HFF-Myc (cell line): ENCODE measurements at regions not wholly inside any gene's neighbourhood (a gene's known extent, or its start where the extent isn't known, plus 50 kb on each side); places are given as distances from the start of the nearest gene placed in this dataset.

Experiments used
- DNase-seq: peaks from one replicate; pipeline ENCODE4 v3.0.0-alpha.2; 2011; ENCODE audit warnings: low read depth; ENCODE audit errors: extremely low read depth
- H3K4me3 ChIP-seq: replicated peaks from 2 replicates; pipeline ENCODE4 v1.5.1; 2011; ENCODE audit warnings: low read depth, mild to moderate bottlenecking, control low read depth, low read length
- TF ChIP-seq, protein P1 (sequence below): IDR thresholded peaks from 2 replicates; pipeline ENCODE4 v1.5.1; 2012; ENCODE audit warnings: mild to moderate bottlenecking, low read depth, low read length, control low read depth; ENCODE audit errors: missing control alignments

DNA sequence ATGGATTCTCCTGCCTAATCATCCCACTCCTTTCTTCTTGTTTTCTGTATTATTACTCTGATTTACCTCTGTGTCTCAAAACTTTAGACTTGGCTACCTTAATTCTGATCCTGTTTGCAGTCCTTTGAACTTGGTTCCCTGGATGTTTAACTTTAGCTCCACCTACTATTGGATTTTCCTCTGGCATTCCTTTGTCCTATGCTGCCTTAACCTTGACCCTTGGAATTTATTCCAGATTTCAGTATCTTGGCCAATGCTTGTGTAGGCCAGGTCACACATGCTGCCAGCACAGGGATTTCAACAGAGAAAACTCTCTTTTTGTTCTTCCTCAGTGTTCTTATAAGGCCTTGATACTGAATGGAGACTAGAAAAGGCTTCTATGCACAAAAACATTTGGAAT lies 65.0 kb upstream of the DNAJC19 start:
- H3K4me3 ChIP-seq = no peak overlapping the region
- TF ChIP-seq, protein P1, sequence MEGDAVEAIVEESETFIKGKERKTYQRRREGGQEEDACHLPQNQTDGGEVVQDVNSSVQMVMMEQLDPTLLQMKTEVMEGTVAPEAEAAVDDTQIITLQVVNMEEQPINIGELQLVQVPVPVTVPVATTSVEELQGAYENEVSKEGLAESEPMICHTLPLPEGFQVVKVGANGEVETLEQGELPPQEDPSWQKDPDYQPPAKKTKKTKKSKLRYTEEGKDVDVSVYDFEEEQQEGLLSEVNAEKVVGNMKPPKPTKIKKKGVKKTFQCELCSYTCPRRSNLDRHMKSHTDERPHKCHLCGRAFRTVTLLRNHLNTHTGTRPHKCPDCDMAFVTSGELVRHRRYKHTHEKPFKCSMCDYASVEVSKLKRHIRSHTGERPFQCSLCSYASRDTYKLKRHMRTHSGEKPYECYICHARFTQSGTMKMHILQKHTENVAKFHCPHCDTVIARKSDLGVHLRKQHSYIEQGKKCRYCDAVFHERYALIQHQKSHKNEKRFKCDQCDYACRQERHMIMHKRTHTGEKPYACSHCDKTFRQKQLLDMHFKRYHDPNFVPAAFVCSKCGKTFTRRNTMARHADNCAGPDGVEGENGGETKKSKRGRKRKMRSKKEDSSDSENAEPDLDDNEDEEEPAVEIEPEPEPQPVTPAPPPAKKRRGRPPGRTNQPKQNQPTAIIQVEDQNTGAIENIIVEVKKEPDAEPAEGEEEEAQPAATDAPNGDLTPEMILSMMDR = no peak
- no peak for DNase-seq

DNA sequence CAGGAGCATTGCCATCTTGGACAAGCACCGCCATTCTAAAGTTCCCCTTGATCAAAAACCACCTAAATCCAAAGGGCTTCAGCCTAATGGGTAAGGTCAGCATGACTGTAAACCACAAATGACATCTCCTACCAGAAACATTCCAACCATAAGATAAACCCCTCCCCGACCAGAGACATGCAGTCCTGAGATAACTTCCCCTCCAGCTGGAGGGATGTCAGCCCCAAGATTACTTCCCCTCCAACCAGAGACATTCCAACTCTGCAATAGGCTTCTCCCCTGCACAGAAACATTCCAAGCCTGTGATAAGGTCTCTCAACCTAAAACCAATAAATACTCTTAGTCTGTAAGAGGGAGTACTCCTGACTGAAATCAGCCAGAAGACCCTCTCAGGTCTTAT lies 62.7 kb upstream of the DNAJC19 start:
- no peak for DNase-seq
- no peak overlapping the region for H3K4me3 ChIP-seq
- TF ChIP-seq, protein P1 = no peak

DNA sequence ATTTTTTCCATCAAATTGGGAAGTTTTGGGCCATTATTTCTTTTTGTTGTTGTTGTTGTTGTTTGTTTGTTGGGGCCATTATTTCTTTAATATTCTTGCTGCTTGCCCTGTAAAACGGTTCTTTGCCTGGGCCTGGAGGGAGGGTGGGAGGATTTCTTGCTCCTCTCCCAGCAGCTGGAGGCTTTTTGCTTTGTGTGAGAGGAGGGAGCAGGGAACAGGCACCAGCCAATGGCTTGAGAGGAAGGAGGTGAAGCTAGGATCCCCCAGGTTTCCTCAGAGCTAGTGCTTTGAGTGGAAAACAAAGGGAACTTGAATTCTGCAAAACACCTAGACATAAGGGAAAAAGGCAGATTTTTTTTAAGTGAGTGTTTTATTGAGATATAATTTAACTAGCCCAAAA lies 61.2 kb upstream of the DNAJC19 start:
- H3K4me3 ChIP-seq = no peak overlapping the region
- DNase-seq = no peak
- TF ChIP-seq, protein P1 = no peak

DNA sequence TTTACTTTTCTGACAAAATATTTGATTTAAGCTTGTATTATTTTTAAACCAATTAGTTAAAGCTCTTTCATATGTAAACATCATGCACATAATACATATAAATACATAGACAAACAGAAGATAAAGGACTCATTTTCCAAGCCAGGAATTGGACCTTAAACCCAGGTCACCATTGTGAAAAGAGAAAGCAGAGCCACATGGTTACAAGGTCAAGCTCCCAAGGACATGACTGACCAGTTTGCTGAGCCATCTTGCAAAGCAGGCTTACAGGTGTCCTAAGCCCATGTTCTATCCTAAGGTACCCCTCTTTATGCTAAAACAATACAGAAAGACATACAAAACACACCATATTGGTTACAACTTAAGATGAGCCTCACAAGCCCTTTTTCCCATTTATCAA lies 50.5 kb upstream of the DNAJC19 start:
- no peak overlapping the region for H3K4me3 ChIP-seq
- TF ChIP-seq, protein P1 = no peak
- DNase-seq = no peak
